IMR-90 (cell line): ENCODE measurements at regions not wholly inside any gene's neighbourhood (a gene's known extent, or its start where the extent isn't known, plus 50 kb on each side); places are given as distances from the start of the nearest gene placed in this dataset.

Source experiments
- ATAC-seq: fragments of 200-7000 bp; cut with Tn5 transposase; 2 replicates; pipeline ENCODE4 v1.9.1; 2020; ENCODE audit warnings: low read depth, mild to moderate bottlenecking, moderate library complexity
- BruUV-seq: library from RNA; stranded (reverse); fragments of 400-500 nt; replicated peaks from 2 replicates; lab custom pipeline; 2021; lab: Mats Ljungman, UMichigan
- CTCF ChIA-PET: fragments of 300-600 bp; formaldehyde crosslinking; extraction: SDS; loops from one replicate; lab custom pipeline; 2021; ENCODE audit warnings: antibody characterized with exemption; lab: Yijun Ruan, JAX
- POLR2A ChIA-PET: fragments of 300-600 bp; sonication (Branson Sonifier 250); formaldehyde crosslinking; loops from one replicate; lab custom pipeline; 2022; ENCODE audit warnings: antibody characterized with exemption; ENCODE audit not compliant: unreplicated experiment; lab: Charles Lee
- DNase-seq: peaks from one replicate; pipeline ENCODE4 v3.0.0; 2013
- H2AFZ ChIP-seq: replicated peaks from 2 replicates; pipeline ENCODE3; 2013; ENCODE audit warnings: low read length, mild to moderate bottlenecking; ENCODE audit not compliant: poor library complexity
- H2AK5ac ChIP-seq: 2 replicates; pipeline ENCODE4 v1.6.1; 2013; ENCODE audit warnings: low read depth, low read length, inconsistent platforms
- H2AK9ac ChIP-seq: replicated peaks from 2 replicates; pipeline ENCODE3; 2013; ENCODE audit warnings: mild to moderate bottlenecking, low read depth, low read length, moderate library complexity; ENCODE audit not compliant: poor library complexity
- H2BK120ac ChIP-seq: 2 replicates; pipeline ENCODE4 v1.6.1; 2013; ENCODE audit warnings: low read depth, low read length, inconsistent platforms
- H2BK15ac ChIP-seq: 3 replicates; pipeline ENCODE4 v1.6.1; 2013; ENCODE audit warnings: low read depth, low read length, inconsistent platforms
- H2BK20ac ChIP-seq: 2 replicates; pipeline ENCODE4 v1.6.1; 2013; ENCODE audit warnings: low read depth, mild to moderate bottlenecking, inconsistent platforms, low read length, moderate library complexity
- H2BK5ac ChIP-seq: 2 replicates; pipeline ENCODE4 v1.6.1; 2013; ENCODE audit warnings: mild to moderate bottlenecking, low read depth, low read length, inconsistent platforms; ENCODE audit not compliant: poor library complexity, severe bottlenecking
- H3K14ac ChIP-seq: replicated peaks from 2 replicates; pipeline ENCODE4 v1.6.1; 2013; ENCODE audit warnings: low read depth, low read length, inconsistent platforms
- H3K18ac ChIP-seq: 2 replicates; pipeline ENCODE4 v1.6.1; 2013; ENCODE audit warnings: low read depth, low read length, control low read depth
- H3K23ac ChIP-seq: 2 replicates; pipeline ENCODE4 v1.6.1; 2013; ENCODE audit warnings: low read depth, low read length, inconsistent platforms
- H3K27ac ChIP-seq: 2 replicates; pipeline ENCODE4 v1.5.1; 2013; ENCODE audit warnings: mild to moderate bottlenecking, control low read depth, low read length; ENCODE audit not compliant: insufficient read depth
- H3K27me3 ChIP-seq: 2 replicates; pipeline ENCODE4 v1.6.1; 2013; ENCODE audit warnings: low read length; ENCODE audit not compliant: control insufficient read depth, insufficient read depth
- H3K36me3 ChIP-seq: 2 replicates; pipeline ENCODE4 v1.6.1; 2013; ENCODE audit warnings: low read length, mixed read lengths; ENCODE audit not compliant: control insufficient read depth, insufficient read depth
- H3K4ac ChIP-seq: 2 replicates; pipeline ENCODE4 v1.6.1; 2013; ENCODE audit warnings: low read depth, low read length, inconsistent platforms
- H3K4me1 ChIP-seq: 2 replicates; pipeline ENCODE4 v1.6.1; 2013; ENCODE audit warnings: low read length, mixed read lengths; ENCODE audit not compliant: control insufficient read depth, insufficient read depth
- H3K4me2 ChIP-seq: 2 replicates; pipeline ENCODE4 v1.6.1; 2013; ENCODE audit warnings: low read depth, mild to moderate bottlenecking, control low read depth, low read length, moderate library complexity
- H3K4me3 ChIP-seq: 2 replicates; pipeline ENCODE4 v1.5.1; 2013; ENCODE audit warnings: low read depth, mild to moderate bottlenecking, control low read depth, low read length, moderate library complexity; ENCODE audit not compliant: insufficient read depth
- H3K56ac ChIP-seq: 2 replicates; pipeline ENCODE4 v1.6.1; 2013; ENCODE audit warnings: low read length, inconsistent platforms; ENCODE audit not compliant: insufficient read depth; ENCODE audit errors: extremely low read depth
- H3K79me1 ChIP-seq, 2 experiments: 2 replicates each; pipeline ENCODE4 v1.6.1; 2013; ENCODE audit warnings: low read length in 2 of 2, inconsistent platforms in 1 of 2, low read depth in 1 of 2
- H3K9ac ChIP-seq: 2 replicates; pipeline ENCODE4 v1.6.1; 2013; ENCODE audit warnings: low read depth, low read length, control low read depth
- H3K9me1 ChIP-seq: 2 replicates; pipeline ENCODE4 v1.6.1; 2013; ENCODE audit warnings: low read length, inconsistent platforms; ENCODE audit not compliant: insufficient read depth
- H3K9me3 ChIP-seq: 2 replicates; pipeline ENCODE4 v1.6.1; 2013; ENCODE audit warnings: low read length; ENCODE audit not compliant: control insufficient read depth, insufficient read depth
- H4K20me1 ChIP-seq: 2 replicates; pipeline ENCODE4 v1.6.1; 2013; ENCODE audit warnings: low read length, inconsistent platforms; ENCODE audit not compliant: insufficient read depth
- H4K5ac ChIP-seq: 2 replicates; pipeline ENCODE4 v1.6.1; 2013; ENCODE audit warnings: mild to moderate bottlenecking, low read depth, low read length, control low read depth
- H4K8ac ChIP-seq, 2 experiments: 2 replicates each; pipeline ENCODE4 v1.6.1; 2013; ENCODE audit warnings: low read depth in 2 of 2, low read length in 2 of 2, control low read depth in 1 of 2, inconsistent platforms in 1 of 2
- H4K91ac ChIP-seq: 2 replicates; pipeline ENCODE4 v1.6.1; 2013; ENCODE audit warnings: low read depth, low read length, inconsistent platforms; ENCODE audit not compliant: insufficient read depth
- BHLHE40 ChIP-seq: fragments of 150-350 bp; IDR thresholded peaks from 2 replicates; pipeline ENCODE4 v1.6.1; 2016; ENCODE audit warnings: mild to moderate bottlenecking, low read depth, low read length
- FOS ChIP-seq: fragments of 150-350 bp; IDR thresholded peaks from 2 replicates; pipeline ENCODE4 v1.6.1; 2016; ENCODE audit warnings: low read depth, low read length
- RAD21 ChIP-seq: IDR thresholded peaks from 2 replicates; pipeline ENCODE4 v1.6.1; 2012; ENCODE audit warnings: low read length, improper control_type of control experiment
- RFX5 ChIP-seq: IDR thresholded peaks from 2 replicates; pipeline ENCODE4 v1.8.0; 2012; ENCODE audit warnings: low read depth, mild to moderate bottlenecking, low read length, moderate library complexity
- WGBS, 2 experiments: methylation state at CpG; one replicate each; pipeline versions ENCODE4 v1.1.5 to v1.1.7; 2013; ENCODE audit warnings: missing lambda C conversion rate in 2 of 2; ENCODE audit not compliant: insufficient read length in 1 of 2; ENCODE audit errors: extremely low coverage in 2 of 2; 5-methylcytosine and 5-hydroxymethylcytosine counted together
- dilution Hi-C: fragments of 300-500 bp; cut with HindIII; formaldehyde crosslinking; loops from one replicate; pipeline ENCODE4 v1.14.3; 2018; ENCODE audit warnings: low sequenced_read_pairs; ENCODE audit not compliant: unreplicated experiment
- in situ Hi-C: fragments of 300-500 bp; cut with MboI; formaldehyde crosslinking; loops from 3 replicates; pipeline ENCODE4 v1.14.3; 2019; ENCODE audit warnings: low sequenced_read_pairs, inconsistent platforms, mixed read lengths
- intact Hi-C: fragments of 100-400 bp; cut with micrococcal nuclease; formaldehyde crosslinking; loops from 2 replicates; pipeline ENCODE4 v1.10.0; 2022
- TF ChIP-seq, protein P1 (sequence below): fragments of 150-350 bp; IDR thresholded peaks from 2 replicates; pipeline ENCODE4 v1.6.1; 2017; ENCODE audit warnings: mild to moderate bottlenecking, antibody characterized with exemption, low read length, low read depth

DNA sequence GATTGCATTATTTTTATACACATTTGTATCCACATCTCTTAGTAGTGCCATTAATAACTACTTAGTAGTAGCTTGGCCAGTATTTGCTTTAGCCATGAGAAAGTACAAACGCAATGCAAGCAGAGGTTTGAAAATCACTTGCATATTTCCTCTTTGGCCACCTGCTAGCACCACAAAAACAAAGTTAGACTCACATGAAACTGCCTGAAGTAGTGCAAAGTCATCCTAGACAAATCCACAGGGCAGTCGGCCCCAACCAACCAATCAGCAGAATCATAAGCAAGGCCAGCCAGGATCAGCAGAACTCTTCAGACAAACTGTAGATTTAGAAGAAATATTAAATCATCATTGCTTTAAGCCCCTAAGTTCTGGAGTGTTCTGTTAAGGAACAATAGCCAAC, 135.2 kb upstream of the VGLL2 start:
- Histone ChIP-seq H3K4ac (no peak overlapping the region), H4K20me1 (no peaks in the 10 kb centered on the region), H3K4me3 (no peak overlapping the region), H4K8ac (no peak overlapping the region), H2BK20ac (no peak overlapping the region), H3K9me1 (no peaks in the 10 kb centered on the region), H2AFZ (no peak overlapping the region), H3K14ac (no peak overlapping the region), H3K4me1 (no peaks in the 10 kb centered on the region), H3K36me3 (no peaks in the 10 kb centered on the region), H3K56ac (no peak overlapping the region), H2AK5ac (no peak overlapping the region), H3K9me3 (peaks cover 2% of the 10 kb centered on the region; the same call in 1 of the 2 replicates), H2BK120ac (no peak overlapping the region), H4K5ac (no peak overlapping the region), H2AK9ac (no peak overlapping the region), H3K9ac (no peak overlapping the region), H4K91ac (no peak overlapping the region), H2BK5ac (no peak overlapping the region), H3K79me1 (no peaks in the 10 kb centered on the region), H3K27me3 (no peaks in the 10 kb centered on the region), H3K23ac (no peak overlapping the region), H2BK15ac (no peak overlapping the region), H3K27ac (no peak overlapping the region), H3K4me2 (no peak overlapping the region), H3K18ac (no peak overlapping the region)
- in situ Hi-C loops (no loop called here), intact Hi-C loops (no loop called here), dilution Hi-C loops (no loop called here)
- ATAC-seq (no peak), DNase-seq (no peak)
- 20% methylated on average over 1 of the region's 2 CpGs; no CpG with 5 or more reads in 1 of the 2 experiments for WGBS, 2 experiments
- TF ChIP-seq, protein P1, sequence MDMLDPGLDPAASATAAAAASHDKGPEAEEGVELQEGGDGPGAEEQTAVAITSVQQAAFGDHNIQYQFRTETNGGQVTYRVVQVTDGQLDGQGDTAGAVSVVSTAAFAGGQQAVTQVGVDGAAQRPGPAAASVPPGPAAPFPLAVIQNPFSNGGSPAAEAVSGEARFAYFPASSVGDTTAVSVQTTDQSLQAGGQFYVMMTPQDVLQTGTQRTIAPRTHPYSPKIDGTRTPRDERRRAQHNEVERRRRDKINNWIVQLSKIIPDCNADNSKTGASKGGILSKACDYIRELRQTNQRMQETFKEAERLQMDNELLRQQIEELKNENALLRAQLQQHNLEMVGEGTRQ = no peak
- TF ChIP-seq RAD21 (no peak), FOS (no peak), BHLHE40 (no peak), RFX5 (no peak)
- CTCF ChIA-PET = interaction anchor here (0.6 kb wide), 1 partner anchor 265 kb away, joined by 3 read pairs; no protein-coding TSS in a partner anchor
- POLR2A ChIA-PET = no interaction called here
- BruUV-seq = no TSS peak
